Sigmoid colon (tissue), 6 donors: ENCODE measurements at regions not wholly inside any gene's neighbourhood (a gene's known extent, or its start where the extent isn't known, plus 50 kb on each side); places are given as distances from the start of the nearest gene placed in this dataset.

Experiments used
- DNase-seq: peaks from one replicate; pipeline ENCODE4 v3.0.0-alpha.2; 2019
- H3K27ac ChIP-seq, 4 donors: fragments of 200-600 bp; sonication (generic); one replicate each; pipeline ENCODE4 v1.5.1; 2016 to 2019; ENCODE audit warnings: mild to moderate bottlenecking in 1 of 4
- H3K27me3 ChIP-seq, 3 donors: fragments of 200-600 bp; sonication (generic); one replicate each; pipeline ENCODE4 v1.5.1; 2019; ENCODE audit warnings: mild to moderate bottlenecking in 1 of 3
- H3K36me3 ChIP-seq, 4 donors: fragments of 200-600 bp; sonication (generic); one replicate each; pipeline ENCODE4 v1.5.1; 2016 to 2019
- H3K4me1 ChIP-seq, 4 donors: fragments of 200-600 bp; sonication (generic); one replicate each; pipeline ENCODE4 v1.5.1; 2017 to 2019
- H3K4me3 ChIP-seq, 4 donors: fragments of 200-600 bp; sonication (generic); one replicate each; pipeline ENCODE4 v1.5.1; 2017 to 2019; ENCODE audit warnings: mild to moderate bottlenecking in 2 of 4, moderate library complexity in 1 of 4
- H3K9me3 ChIP-seq, 4 donors: fragments of 200-600 bp in 3 of 4; sonication (generic) in 3 of 4; one replicate each; pipeline versions ENCODE4 v1.5.1 to v1.6.1; 2013 to 2019
- CTCF ChIP-seq, 4 experiments: fragments of 450-650 bp in 3 of 4; fragments of 200-600 bp in 1 of 4; IDR thresholded peaks; one replicate each; pipeline ENCODE4 v1.5.1; 2016 to 2019; ENCODE audit warnings: antibody characterized with exemption in 4 of 4, mild to moderate bottlenecking in 3 of 4, moderate library complexity in 2 of 4
- EP300 ChIP-seq, 4 donors: sonication (generic); formaldehyde crosslinking; IDR thresholded peaks; one replicate each; pipeline ENCODE4 v1.6.1; 2017; ENCODE audit warnings: antibody characterized with exemption in 4 of 4
- POLR2A ChIP-seq, 2 donors: fragments of 450-650 bp; IDR thresholded peaks; one replicate each; pipeline ENCODE4 v1.6.1; 2016; ENCODE audit warnings: antibody characterized with exemption in 2 of 2, mild to moderate bottlenecking in 2 of 2, moderate library complexity in 2 of 2
- POLR2AphosphoS5 ChIP-seq, 4 donors: sonication (generic); formaldehyde crosslinking; IDR thresholded peaks; one replicate each; pipeline ENCODE4 v1.6.1; 2017; ENCODE audit warnings: antibody characterized with exemption in 4 of 4
- WGBS, 2 donors: extraction: QIAGEN DNeasy Blood & Tissue Kit; methylation state at CpG; one replicate each; pipeline ENCODE4 v1.1.7; 2013; 5-methylcytosine and 5-hydroxymethylcytosine counted together
- intact Hi-C: fragments of 100-400 bp; cut with DNase I; formaldehyde crosslinking; loops from one replicate; pipeline ENCODE4 v1.15.1; 2023
- donor health status: healthy with polysubstance abuse.
- donor health status: healthy.

- H3K4me1 ChIP-seq = no peaks in the 10 kb centered on the region
- no peak overlapping the region for H3K27ac ChIP-seq
- no peak for DNase-seq
- no peak overlapping the region for H3K4me3 ChIP-seq
- intact Hi-C loops = no loop called here
- no peaks in the 10 kb centered on the region for H3K9me3 ChIP-seq
- TF ChIP-seq CTCF (IDR thresholded peaks at IDR 0.05) = no peak
- TF ChIP-seq EP300 (IDR thresholded peaks at IDR 0.05) = no peak
- no peak for TF ChIP-seq POLR2A (IDR thresholded peaks at IDR 0.05)
- no peak for TF ChIP-seq POLR2AphosphoS5 (IDR thresholded peaks at IDR 0.05)
- WGBS, 2 donors = 48 to 61% methylated on average over 4 of the region's 4 CpGs
- no peaks in the 10 kb centered on the region for H3K27me3 ChIP-seq
- H3K36me3 ChIP-seq = no peaks in the 10 kb centered on the region
Measured at GRCh38 chr1:4553761-4554160, 100.6 kb upstream of the AJAP1 start.

GRCh38 chr1:4554271-4554865 is 100.0 kb upstream of the AJAP1 start:
- H3K4me1 ChIP-seq = no peaks in the 10 kb centered on the region
- no peaks in the 10 kb centered on the region for H3K27me3 ChIP-seq
- intact Hi-C loops = no loop called here
- no peak overlapping the region for H3K27ac ChIP-seq
- TF ChIP-seq CTCF (IDR thresholded peaks at IDR 0.05) (no peak), POLR2AphosphoS5 (IDR thresholded peaks at IDR 0.05) (no peak), EP300 (IDR thresholded peaks at IDR 0.05) (no peak), POLR2A (IDR thresholded peaks at IDR 0.05) (no peak)
- no peaks in the 10 kb centered on the region for H3K9me3 ChIP-seq
- H3K36me3 ChIP-seq = no peaks in the 10 kb centered on the region
- DNase-seq = no peak
- WGBS, 2 donors = 77 to 79% methylated on average over 12 of the region's 12 CpGs
- H3K4me3 ChIP-seq = no peak overlapping the region

GRCh38 chr1:4557949-4558348 is 96.5 kb upstream of the AJAP1 start:
- no peaks in the 10 kb centered on the region for H3K4me1 ChIP-seq
- H3K27me3 ChIP-seq = peaks cover 0 to 5% (median 0%) of the 10 kb centered on the region in 3 donors
- no peaks in the 10 kb centered on the region for H3K36me3 ChIP-seq
- no peak overlapping the region for H3K27ac ChIP-seq
- H3K4me3 ChIP-seq = no peak overlapping the region
- no peak for DNase-seq
- 62 to 74% methylated on average over 5 of the region's 5 CpGs for WGBS, 2 donors
- intact Hi-C loops = no loop called here
- TF ChIP-seq POLR2A (IDR thresholded peaks at IDR 0.05) (no peak), CTCF (IDR thresholded peaks at IDR 0.05) (no peak), EP300 (IDR thresholded peaks at IDR 0.05) (no peak), POLR2AphosphoS5 (IDR thresholded peaks at IDR 0.05) (no peak)
- no peaks in the 10 kb centered on the region for H3K9me3 ChIP-seq

GRCh38 chr1:4561205-4561604 is 93.2 kb upstream of the AJAP1 start:
- intact Hi-C loops = no loop called here
- Histone ChIP-seq H3K27me3 (peaks cover 0 to 18% (median 10%) of the 10 kb centered on the region in 3 donors), H3K9me3 (no peaks in the 10 kb centered on the region), H3K4me1 (no peaks in the 10 kb centered on the region), H3K27ac (no peak overlapping the region), H3K4me3 (no peak overlapping the region), H3K36me3 (no peaks in the 10 kb centered on the region)
- DNase-seq = no peak
- TF ChIP-seq CTCF (IDR thresholded peaks at IDR 0.05) = no peak
- no peak for TF ChIP-seq EP300 (IDR thresholded peaks at IDR 0.05)
- no peak for TF ChIP-seq POLR2AphosphoS5 (IDR thresholded peaks at IDR 0.05)
- TF ChIP-seq POLR2A (IDR thresholded peaks at IDR 0.05) = no peak
- WGBS, 2 donors = 16 to 38% methylated on average over 10 of the region's 10 CpGs

GRCh38 chr1:4562321-4562720 is 92.1 kb upstream of the AJAP1 start:
- no peak for TF ChIP-seq POLR2AphosphoS5 (IDR thresholded peaks at IDR 0.05)
- no peak for TF ChIP-seq CTCF (IDR thresholded peaks at IDR 0.05)
- no peak for TF ChIP-seq EP300 (IDR thresholded peaks at IDR 0.05)
- no peak for TF ChIP-seq POLR2A (IDR thresholded peaks at IDR 0.05)
- Histone ChIP-seq H3K4me3 (no peak overlapping the region), H3K36me3 (no peaks in the 10 kb centered on the region), H3K27ac (no peak overlapping the region), H3K4me1 (no peaks in the 10 kb centered on the region), H3K9me3 (no peaks in the 10 kb centered on the region), H3K27me3 (peaks cover 0 to 18% (median 10%) of the 10 kb centered on the region in 3 donors)
- DNase-seq = no peak
- 91 to 94% methylated on average over 9 of the region's 9 CpGs for WGBS, 2 donors
- intact Hi-C loops = no loop called here
